Dermis blood vessel endothelial cell (primary cell): ENCODE measurements at regions not wholly inside any gene's neighbourhood (a gene's known extent, or its start where the extent isn't known, plus 50 kb on each side); places are given as distances from the start of the nearest gene placed in this dataset.
"Not testable (repeated sequence)": the region's sequence is repeated elsewhere in the genome, so short reads cannot be mapped to it uniquely, and the experiment has no call there.

Source experiments
- DNase-seq: peaks from one replicate; pipeline ENCODE4 v3.0.0; 2010

DNA sequence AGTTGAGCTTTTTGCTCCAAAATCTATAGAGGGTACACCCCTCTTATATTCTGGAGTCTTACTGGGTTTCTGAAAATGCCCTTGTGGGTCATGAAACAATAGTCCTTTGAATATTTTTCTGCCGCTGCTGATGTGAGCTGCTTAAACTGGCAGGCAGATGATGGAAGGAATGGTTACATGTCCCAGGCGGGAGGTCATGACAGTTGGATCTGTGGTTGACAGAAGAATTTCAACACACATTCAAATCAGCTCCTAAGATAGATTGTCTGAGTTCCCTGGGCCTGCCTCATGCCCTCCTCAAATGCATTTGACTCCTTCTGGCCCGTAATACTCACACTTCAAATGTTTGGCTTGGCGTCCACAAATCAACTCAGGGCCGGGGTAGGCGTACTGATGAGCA lies 105.0 kb upstream of the IKBKE start:
- DNase-seq, result not testable (repeated sequence)

DNA sequence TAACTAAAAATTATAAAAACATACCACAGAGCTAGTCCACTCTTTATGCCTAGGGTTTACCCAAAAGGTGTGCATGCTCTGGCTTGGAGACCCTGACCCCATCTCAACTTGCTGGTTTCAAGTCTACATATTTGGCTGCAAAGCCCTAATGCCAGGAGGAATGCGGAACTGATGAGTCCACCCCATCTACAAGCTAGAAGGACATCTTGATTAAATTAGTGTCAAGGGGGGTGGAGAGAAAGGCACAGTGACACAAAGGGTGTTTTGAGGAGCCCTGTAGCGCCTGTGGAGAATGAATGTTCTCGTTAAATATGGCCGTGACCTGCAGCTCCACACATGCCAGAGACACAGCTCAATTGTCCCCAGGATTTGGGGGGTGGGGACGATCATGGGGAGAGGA lies 104.1 kb upstream of the IKBKE start:
- DNase-seq, result not testable (repeated sequence)

- not testable (repeated sequence) for DNase-seq
These were observed 103.5 kb upstream of the IKBKE start for GRCh38 chr1:206366772-206367171.

DNA sequence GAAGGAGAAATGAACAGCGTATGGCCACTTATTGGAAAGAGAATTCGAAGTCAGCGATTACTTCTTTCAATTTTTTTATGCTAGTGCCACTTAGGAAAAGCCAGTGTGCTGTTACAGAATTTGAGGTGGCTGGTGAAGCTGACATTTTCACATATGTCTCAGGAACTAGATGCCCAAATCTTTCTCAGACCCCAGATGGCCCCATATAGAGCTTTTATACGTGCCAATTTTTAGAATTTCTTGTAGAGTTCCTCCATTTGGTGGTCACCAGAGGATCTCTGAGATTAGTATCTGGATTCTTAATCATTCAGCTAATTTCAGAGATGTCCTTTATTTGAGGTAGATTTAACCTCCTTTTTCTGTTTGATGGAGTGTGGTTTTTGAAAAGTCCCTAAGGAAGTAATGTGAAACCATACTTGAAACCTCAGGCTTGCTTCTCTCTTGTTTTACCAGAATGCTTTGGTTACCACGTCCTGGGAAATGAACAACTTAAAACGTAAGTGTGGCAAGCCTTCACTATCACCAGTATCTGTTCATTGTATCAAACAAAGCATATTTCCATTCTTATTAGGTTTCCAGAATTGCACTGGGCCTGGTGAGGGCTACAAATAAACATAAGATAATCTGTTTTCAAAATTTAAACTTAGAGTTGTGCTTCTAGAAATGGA lies 102.2 kb upstream of the IKBKE start:
- DNase-seq, result not testable (repeated sequence)

GRCh38 chr1:206374725-206375124 lies 95.6 kb upstream of the IKBKE start:
- DNase-seq, result not testable (repeated sequence)

DNA sequence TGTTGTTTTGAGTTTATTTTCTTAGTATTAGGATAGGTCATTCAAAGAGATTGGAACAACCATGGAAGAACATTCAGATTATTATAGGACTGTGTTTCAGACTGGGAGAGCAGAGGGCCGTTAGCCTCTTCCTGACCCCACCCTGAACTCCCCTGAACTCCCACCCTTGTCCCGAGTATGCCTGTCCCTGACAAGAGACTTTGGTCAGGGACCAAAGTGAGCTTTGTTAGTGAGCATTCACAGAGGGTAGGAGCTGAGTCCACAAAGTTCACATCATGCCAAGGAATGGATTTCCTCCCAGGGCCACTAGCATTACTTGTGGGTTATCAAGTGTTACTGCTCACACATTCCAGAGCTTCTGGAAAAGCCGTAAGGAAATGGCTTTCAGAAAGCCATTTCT lies 94.7 kb upstream of the IKBKE start:
- peak; percentile 13 for DNase-seq

DNA sequence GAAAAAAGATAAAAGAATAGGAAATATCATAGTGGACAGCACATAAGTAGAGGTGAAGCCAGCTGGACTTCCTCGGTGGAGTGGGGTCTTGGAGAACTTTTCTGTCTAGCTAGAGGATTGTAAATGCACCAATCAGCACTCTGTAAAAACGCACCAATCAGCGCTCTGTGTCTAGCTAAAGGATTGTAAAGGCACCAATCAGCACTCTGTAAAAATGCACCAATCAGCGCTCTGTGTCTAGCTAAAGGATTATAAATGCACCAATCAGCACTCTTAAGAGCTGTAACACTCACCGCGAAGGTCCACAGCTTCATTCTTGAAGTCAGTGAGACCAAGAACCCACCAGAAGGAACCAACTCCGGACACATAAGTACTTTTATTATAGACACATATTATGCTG lies 91.8 kb upstream of the IKBKE start:
- not testable (repeated sequence) for DNase-seq

DNA sequence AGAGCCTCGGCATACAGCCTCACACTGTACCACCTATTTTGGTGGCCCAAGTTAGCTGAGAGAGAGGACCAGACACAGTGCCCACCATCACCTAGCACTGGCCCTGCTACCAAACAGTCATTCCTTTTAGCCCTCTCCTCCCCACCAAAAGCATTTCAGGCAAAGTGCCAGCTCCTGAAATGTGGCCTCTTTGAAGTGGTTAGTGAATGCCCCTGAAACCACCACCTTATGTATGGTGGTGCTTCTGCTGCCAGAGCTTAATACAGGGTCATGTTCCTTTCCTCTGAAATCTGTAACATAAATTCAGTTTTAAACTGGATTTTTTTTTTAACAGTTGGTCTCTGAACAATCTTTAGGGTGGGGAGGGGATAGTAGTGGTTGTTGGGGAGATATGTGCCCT lies 91.0 kb upstream of the IKBKE start:
- not testable (repeated sequence) for DNase-seq

GRCh38 chr1:206380163-206380790 lies 90.0 kb upstream of the IKBKE start:
- peak; percentile 31 for DNase-seq

DNA sequence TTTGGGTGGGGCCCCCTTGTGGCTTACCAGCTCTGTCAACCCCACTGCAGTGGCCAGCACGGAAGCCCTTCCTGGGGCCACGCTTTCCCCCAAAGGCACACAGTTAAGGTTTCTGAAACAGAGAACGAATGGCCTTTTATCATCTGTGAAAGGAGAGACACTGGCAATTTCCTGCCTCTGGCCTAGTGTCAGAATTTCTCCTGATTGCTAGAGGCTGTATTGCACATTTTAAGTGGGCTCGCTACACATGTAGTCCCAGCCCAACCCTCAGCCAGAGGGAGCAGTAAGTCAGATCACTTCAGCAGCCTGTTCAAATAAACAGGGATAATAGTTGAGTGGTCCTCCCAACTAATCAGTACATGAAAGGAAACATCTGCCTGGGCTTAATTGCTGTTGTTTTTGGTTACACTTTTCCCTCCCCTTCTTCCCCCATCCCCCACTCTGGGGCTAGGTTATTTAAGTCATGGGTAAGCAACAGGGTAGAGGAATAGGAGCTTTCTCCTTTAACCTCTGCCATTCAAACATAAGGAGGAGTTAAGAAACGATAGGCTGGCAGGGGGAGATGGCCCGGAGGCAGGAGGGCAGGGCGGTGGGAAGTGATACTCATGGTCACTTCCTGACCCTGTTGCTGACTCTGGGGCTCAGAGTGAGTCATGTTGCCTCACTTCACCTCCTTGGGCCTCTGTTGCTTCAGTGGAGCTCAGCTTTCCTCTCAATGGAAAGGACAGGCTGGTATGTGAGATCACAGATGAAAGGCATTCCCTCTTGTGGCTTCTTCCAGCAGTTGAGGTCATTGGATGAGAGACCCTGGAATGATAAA lies 89.3 kb upstream of the IKBKE start:
- DNase-seq, result peak; percentile 69

- peak; percentile 84 for DNase-seq
These were observed 86.1 kb upstream of the IKBKE start for GRCh38 chr1:206384029-206384807.

DNA sequence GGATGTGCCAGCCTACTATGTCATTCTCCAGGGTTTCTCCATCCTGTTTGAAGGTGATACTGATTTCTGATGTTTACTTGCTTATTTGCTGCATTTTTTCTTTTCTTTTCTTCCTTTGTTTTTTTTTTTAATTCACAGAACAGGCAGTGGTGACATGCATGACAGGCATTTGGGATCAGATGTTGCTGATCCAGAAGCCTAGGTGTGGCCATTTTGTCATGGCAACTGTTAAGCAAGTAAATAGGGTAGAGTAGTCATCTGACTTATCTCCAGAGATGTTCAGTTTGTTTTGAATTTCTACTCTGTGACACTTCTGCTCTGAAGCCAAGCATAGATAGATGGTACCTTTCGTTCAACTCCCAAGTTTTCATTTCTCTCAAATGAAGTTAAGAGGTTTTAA lies 85.4 kb upstream of the IKBKE start:
- not testable (repeated sequence) for DNase-seq

DNA sequence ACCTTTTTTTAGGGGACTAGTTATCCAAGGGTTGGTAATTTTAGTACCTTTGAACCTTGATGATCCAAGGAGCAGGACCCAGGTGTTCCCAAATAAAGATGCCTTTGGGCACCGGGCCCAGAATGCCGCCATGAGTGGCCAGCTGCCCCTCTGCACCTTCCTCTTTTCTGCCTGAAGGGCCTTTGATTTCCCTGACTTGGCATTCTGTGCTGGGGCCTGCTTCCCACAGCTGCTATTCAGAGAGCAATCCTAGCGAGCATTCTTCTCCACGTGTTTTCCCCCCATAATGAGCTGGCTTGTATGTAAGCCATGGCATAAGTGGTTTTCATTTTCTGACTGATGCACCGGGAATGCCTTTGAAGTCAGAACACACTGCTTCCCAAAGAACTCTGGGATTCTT lies 82.6 kb upstream of the IKBKE start:
- not testable (repeated sequence) for DNase-seq

DNA sequence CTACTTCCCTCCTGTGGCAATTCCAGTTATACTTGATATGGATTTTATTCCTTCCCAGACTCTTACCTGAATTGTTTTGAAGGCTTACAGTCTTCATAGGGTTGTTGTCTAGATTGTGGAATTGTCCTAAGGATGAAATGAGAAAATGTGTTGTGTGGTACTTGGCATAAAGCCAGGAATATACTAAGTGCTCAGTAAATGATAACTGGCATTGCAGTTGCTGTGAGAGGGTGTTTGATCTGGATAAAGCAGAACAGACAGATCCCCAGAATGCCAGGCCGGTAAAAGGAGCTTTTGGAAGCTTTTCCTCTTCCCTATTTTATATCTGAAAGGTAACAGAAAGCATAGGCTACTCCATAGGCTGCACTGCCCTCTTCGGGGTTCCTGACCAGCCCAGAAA lies 78.4 kb upstream of the IKBKE start:
- DNase-seq, result not testable (repeated sequence)

GRCh38 chr1:206397501-206397900 lies 72.8 kb upstream of the IKBKE start:
- not testable (repeated sequence) for DNase-seq

DNA sequence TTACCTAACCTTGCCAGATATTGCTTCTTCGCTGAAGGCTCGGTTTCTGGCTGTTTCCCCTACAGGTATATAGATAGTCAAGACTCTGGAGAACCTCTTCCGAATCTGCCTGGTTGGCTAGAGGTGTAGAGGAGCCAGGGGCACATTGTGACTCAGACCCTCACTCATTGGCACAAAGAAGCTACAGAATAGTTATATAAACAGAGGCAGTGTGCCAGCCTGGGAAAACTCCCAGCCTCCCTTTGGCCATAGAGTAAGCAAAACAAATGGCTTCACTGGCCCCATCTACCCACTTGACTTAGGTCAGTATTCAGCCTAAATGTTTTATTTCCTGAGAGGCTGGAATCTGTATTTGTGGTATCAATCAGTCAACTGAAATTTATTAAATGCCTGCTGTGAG lies 72.0 kb upstream of the IKBKE start:
- DNase-seq, result not testable (repeated sequence)

DNA sequence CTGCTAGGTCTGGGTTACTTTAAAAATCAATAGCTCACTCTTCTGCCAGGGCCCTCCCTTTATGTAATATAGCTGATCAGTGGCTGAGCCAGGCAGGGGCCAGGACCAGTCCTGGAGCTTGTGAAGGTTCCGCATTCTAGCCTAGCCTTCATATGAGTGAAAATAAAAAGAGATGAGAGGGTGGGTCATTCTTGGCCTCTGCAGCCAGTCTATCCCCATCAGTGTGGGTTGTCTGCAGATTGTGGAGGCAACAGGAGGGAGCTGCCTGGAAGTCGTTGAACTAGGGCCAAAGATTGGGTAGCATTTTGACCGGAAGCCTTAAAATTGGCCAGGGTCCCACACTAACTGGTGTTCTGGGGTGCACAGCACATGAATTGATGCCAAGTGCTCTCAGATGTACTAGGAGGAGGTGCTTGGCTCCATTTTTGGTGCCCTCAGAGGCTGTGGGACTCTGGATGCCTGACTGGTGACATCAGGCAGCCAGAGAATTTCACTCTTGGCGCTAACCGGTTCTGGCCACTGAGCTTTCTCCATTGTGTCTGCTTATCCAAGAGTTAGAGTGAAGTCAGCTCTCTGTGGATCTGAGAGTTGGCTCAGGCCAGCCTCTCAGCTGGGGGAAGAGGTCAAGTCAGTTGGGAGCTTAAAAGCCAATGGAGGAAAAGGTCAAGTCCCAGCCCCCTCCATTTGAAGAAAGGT lies 66.5 kb upstream of the IKBKE start:
- DNase-seq, result not testable (repeated sequence)

DNA sequence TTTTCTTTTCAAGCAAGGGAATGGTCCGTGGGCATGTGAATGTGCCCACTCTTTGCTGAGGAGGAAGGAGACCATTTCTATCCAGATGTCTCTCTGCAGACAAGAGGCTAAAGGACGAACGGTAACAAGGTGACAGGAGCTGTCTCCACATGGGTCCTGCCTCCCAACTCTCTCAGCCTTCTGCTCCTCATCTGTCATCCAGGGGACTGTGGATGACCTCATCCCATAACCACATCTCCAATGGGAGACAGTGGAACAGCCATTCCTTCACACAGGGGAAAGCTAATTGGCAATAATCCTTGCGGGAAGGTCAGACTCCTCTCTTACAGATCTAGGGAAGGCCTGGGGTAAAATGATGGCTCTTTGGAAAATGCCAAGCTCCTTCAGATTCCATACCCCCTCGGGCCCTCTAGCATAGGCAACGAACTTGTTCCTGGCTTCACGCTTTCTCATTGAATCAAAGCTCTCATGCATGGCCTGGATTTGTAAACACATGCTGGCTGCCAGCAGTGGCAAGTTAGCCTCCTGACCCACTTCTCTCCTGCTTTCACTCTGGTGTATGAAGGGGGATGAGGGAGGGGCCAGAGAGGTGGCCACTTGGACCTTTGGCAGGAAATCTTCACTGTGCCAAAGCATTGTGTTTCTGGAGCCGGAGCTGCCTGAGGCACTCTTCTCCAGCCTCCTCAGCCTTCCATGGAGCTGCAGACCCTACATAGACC lies 65.8 kb upstream of the IKBKE start:
- not testable (repeated sequence) for DNase-seq

- not testable (repeated sequence) for DNase-seq
These were observed 65.0 kb upstream of the IKBKE start for GRCh38 chr1:206405282-206405681.

DNA sequence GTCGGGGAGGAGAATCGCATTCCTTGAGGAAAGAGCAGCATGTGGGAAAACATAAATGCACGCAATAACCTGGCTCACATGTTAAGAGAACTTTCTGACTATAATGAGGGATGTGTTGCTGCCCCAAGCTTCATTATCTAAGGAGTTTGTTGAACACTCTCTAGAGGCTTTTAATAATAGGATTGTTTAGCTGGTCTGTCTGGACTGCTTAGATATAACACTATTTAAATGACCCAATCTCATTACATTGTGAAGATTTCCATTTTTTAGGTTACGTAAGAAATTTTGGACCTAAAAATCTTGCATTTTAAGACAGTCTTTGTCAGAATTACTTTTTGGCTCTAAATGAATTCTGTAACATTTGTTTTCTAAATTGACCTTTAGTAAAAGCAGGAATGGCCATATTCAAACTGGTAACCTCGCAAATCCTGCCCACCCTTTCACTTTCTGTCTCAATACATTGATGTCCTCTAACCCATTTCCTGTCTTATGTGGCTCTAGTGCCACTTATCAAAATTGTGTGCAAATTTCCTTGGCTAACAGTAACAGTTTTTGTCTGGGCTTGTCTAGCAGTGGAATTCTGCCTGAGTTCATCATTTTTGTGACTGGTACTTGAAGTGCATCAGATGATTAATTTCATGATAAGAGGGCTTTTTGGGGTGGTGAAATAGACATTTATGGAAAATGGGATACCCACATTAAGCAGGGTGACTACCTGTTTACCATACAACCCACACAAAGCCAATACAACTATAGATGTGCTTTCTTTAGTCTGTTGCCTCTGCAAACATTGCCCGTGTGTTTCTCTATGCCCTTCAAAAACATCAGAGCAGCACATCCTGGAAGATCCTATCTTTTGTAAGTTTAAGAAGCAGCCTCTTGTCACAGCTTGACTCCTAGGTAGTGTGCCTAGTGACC lies 61.6 kb upstream of the IKBKE start:
- DNase-seq, result not testable (repeated sequence)
